IMR-90 (cell line): ENCODE measurements at regions not wholly inside any gene's neighbourhood (a gene's known extent, or its start where the extent isn't known, plus 50 kb on each side); places are given as distances from the start of the nearest gene placed in this dataset.

Experiments used
- CEBPB ChIP-seq: IDR thresholded peaks from 2 replicates; pipeline ENCODE4 v1.6.1; 2012; ENCODE audit warnings: low read depth, low read length, improper control_type of control experiment
- POLR2A ChIP-seq: IDR thresholded peaks from 2 replicates; pipeline ENCODE4 v1.6.1; 2012; ENCODE audit warnings: mild to moderate bottlenecking, low read depth, low read length
- RAD21 ChIP-seq: IDR thresholded peaks from 2 replicates; pipeline ENCODE4 v1.6.1; 2012; ENCODE audit warnings: low read length, improper control_type of control experiment
- RCOR1 ChIP-seq: IDR thresholded peaks from 2 replicates; pipeline ENCODE4 v1.6.1; 2012; ENCODE audit warnings: mild to moderate bottlenecking, low read length, improper control_type of control experiment; ENCODE audit not compliant: insufficient replicate concordance
- SMC3 ChIP-seq: fragments of 150-350 bp; IDR thresholded peaks from 2 replicates; pipeline ENCODE4 v1.6.1; 2016; ENCODE audit warnings: low read depth, mild to moderate bottlenecking, antibody characterized with exemption, low read length, moderate library complexity
- USF2 ChIP-seq: fragments of 150-350 bp; IDR thresholded peaks from 2 replicates; pipeline ENCODE4 v1.6.1; 2017; ENCODE audit warnings: mild to moderate bottlenecking, antibody characterized with exemption, low read length, low read depth
- TF ChIP-seq, protein P1 (sequence below): conservative IDR thresholded peaks from 2 replicates; pipeline ENCODE4 v1.5.1; 2012; ENCODE audit warnings: mild to moderate bottlenecking, low read depth, low read length, improper control_type of control experiment

- TF ChIP-seq, protein P1, sequence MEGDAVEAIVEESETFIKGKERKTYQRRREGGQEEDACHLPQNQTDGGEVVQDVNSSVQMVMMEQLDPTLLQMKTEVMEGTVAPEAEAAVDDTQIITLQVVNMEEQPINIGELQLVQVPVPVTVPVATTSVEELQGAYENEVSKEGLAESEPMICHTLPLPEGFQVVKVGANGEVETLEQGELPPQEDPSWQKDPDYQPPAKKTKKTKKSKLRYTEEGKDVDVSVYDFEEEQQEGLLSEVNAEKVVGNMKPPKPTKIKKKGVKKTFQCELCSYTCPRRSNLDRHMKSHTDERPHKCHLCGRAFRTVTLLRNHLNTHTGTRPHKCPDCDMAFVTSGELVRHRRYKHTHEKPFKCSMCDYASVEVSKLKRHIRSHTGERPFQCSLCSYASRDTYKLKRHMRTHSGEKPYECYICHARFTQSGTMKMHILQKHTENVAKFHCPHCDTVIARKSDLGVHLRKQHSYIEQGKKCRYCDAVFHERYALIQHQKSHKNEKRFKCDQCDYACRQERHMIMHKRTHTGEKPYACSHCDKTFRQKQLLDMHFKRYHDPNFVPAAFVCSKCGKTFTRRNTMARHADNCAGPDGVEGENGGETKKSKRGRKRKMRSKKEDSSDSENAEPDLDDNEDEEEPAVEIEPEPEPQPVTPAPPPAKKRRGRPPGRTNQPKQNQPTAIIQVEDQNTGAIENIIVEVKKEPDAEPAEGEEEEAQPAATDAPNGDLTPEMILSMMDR = no peak
- TF ChIP-seq USF2 = no peak
- TF ChIP-seq SMC3 = no peak
- no peak for TF ChIP-seq RCOR1
- TF ChIP-seq CEBPB = no peak
- TF ChIP-seq POLR2A = no peak
- no peak for TF ChIP-seq RAD21
Observed at GRCh38 chr11:116371146-116371545, 401.6 kb downstream of the BUD13 start.
